BJ (cell line): ENCODE measurements at regions not wholly inside any gene's neighbourhood (a gene's known extent, or its start where the extent isn't known, plus 50 kb on each side); places are given as distances from the start of the nearest gene placed in this dataset.

Experiments used
- CTCF ChIA-PET: fragments of 350-600 bp; formaldehyde crosslinking; extraction: SDS; loops from one replicate; lab custom pipeline; 2021; ENCODE audit warnings: antibody characterized with exemption, inconsistent platforms; lab: Yijun Ruan, JAX
- POLR2A ChIA-PET: fragments of 300-600 bp; sonication (Branson Sonifier 250); formaldehyde crosslinking; extraction: SDS; loops from one replicate; lab custom pipeline; 2021; ENCODE audit warnings: antibody characterized with exemption; lab: Charles Lee
- DNase-seq: peaks from one replicate; pipeline ENCODE4 v3.0.0-alpha.2; 2011; ENCODE audit warnings: low read depth
- H3K27me3 ChIP-seq: 2 replicates; pipeline ENCODE4 v1.6.0; 2011; ENCODE audit warnings: low read length; ENCODE audit not compliant: control insufficient read depth, insufficient read depth
- H3K36me3 ChIP-seq: 2 replicates; pipeline ENCODE4 v1.5.1; 2011; ENCODE audit warnings: low read length; ENCODE audit not compliant: control insufficient read depth, insufficient read depth
- H3K4me3 ChIP-seq: 2 replicates; pipeline ENCODE4 v1.5.1; 2011; ENCODE audit warnings: low read depth, mild to moderate bottlenecking, control low read depth, low read length
- TF ChIP-seq, protein P1 (sequence below): IDR thresholded peaks from 2 replicates; pipeline ENCODE4 v1.5.1; 2011; ENCODE audit warnings: low read depth, mild to moderate bottlenecking, control low read depth, inconsistent platforms, low read length, moderate library complexity; ENCODE audit not compliant: insufficient read depth

DNA sequence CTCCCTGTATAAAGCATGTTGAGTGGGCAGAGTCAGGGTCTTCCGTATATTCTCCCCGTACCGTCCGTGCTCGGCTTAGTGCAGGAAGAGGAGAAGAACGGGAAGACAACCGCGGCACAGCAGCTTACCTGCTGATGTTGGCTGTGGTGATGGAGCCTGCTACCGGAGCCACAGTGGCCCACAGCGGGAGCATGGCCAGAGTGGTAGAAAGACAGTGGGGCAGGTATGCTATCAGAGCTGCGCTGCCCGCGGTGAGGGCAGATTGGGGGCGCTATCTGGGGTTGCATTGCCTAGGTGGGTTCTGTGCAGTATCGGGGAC is 120.7 kb upstream of the VPREB1 start:
- no peak for DNase-seq

DNA sequence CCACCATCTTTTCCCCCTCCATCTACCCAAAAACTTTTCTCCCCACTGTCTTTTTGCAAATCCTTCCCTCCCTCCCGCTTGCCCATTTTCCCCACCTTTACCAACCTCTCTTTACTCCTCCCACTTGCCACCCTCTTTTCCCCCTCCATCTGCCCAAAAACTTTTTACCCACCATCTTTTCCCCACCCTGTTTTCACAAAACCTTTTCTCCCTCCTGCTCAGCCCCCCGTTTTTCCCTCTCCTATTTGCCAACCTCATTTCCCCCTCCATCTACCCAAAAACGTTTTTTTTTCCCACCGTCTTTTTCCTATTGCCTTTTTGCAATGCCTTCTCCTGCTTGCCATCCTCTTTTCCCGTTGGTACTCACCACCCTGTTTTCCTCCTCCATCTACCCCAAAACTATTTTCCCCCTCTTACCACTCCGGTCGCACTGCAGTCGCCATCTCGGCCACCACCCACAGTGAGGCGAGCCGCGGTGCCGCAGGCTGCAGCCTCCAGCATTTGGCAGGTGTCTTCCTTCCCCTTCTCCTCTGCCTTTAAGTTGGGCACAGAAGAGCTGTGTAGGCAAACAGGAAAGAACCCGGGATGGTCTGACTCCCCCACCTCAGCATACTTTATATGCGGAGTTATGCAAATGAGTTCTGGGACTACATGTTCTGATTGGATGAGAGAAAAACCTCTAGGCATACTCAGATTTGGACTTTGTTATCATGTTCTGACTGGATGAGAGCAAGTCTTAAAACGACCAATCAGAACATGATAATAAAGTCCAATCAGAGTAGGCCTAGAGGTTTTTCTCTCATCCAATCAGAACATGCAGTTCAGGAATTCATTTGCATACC is 121.2 kb upstream of the VPREB1 start:
- H3K36me3 ChIP-seq: no peaks in the 10 kb centered on the region
- H3K27me3 ChIP-seq: no peaks in the 10 kb centered on the region
- DNase-seq: no peak
- TF ChIP-seq, protein P1, sequence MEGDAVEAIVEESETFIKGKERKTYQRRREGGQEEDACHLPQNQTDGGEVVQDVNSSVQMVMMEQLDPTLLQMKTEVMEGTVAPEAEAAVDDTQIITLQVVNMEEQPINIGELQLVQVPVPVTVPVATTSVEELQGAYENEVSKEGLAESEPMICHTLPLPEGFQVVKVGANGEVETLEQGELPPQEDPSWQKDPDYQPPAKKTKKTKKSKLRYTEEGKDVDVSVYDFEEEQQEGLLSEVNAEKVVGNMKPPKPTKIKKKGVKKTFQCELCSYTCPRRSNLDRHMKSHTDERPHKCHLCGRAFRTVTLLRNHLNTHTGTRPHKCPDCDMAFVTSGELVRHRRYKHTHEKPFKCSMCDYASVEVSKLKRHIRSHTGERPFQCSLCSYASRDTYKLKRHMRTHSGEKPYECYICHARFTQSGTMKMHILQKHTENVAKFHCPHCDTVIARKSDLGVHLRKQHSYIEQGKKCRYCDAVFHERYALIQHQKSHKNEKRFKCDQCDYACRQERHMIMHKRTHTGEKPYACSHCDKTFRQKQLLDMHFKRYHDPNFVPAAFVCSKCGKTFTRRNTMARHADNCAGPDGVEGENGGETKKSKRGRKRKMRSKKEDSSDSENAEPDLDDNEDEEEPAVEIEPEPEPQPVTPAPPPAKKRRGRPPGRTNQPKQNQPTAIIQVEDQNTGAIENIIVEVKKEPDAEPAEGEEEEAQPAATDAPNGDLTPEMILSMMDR: no peak
- CTCF ChIA-PET: no interaction called here
- POLR2A ChIA-PET: no interaction called here
- H3K4me3 ChIP-seq: no peak overlapping the region

More for the DNA sequence above, 120.7 kb upstream of the VPREB1 start:
- ChIA-PET POLR2A (no interaction called here), CTCF (no interaction called here)
- no peaks in the 10 kb centered on the region for H3K27me3 ChIP-seq
- H3K4me3 ChIP-seq: no peak overlapping the region
- TF ChIP-seq, protein P1: no peak
- H3K36me3 ChIP-seq: no peaks in the 10 kb centered on the region

- Histone ChIP-seq H3K4me3 (no peak overlapping the region), H3K27me3 (no peaks in the 10 kb centered on the region), H3K36me3 (no peaks in the 10 kb centered on the region)
- DNase-seq: no peak
- CTCF ChIA-PET: no interaction called here
- POLR2A ChIA-PET: no interaction called here
- TF ChIP-seq, protein P1: no peak
These were observed 122.1 kb upstream of the VPREB1 start for GRCh38 chr22:22122348-22123117.

- Histone ChIP-seq H3K4me3 (no peak overlapping the region), H3K27me3 (no peaks in the 10 kb centered on the region), H3K36me3 (no peaks in the 10 kb centered on the region)
- POLR2A ChIA-PET: no interaction called here
- no peak for DNase-seq
- CTCF ChIA-PET: interaction anchor here (1.5 kb wide), 1 partner anchor 11 kb away, joined by 4 read pairs; no protein-coding TSS in a partner anchor
- TF ChIP-seq, protein P1: no peak
These were observed 123.1 kb upstream of the VPREB1 start for GRCh38 chr22:22121445-22121844.

DNA sequence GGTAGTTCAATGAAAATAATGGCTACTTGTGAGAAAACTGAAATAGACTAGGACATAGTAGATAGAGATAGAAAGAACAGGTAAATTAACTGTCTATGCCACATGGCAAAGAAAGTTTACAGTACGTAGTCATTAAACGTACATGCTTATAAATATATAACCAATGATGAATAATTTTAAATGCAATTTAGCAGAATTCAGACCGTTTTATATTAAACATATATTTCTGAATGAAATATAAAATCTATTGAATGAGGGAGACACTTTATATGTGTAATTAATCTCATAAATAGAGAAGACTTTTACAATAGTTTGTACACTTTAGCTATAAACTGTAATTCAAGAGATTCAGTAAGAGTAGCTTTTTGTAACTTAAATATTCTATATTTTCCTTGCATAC is 124.4 kb upstream of the VPREB1 start:
- TF ChIP-seq, protein P1: no peak
- Histone ChIP-seq H3K27me3 (no peaks in the 10 kb centered on the region), H3K36me3 (no peaks in the 10 kb centered on the region), H3K4me3 (no peak overlapping the region)
- DNase-seq: no peak
- ChIA-PET CTCF (interaction anchor here (1.5 kb wide), 1 partner anchor 9 kb away, joined by 4 read pairs; no protein-coding TSS in a partner anchor), POLR2A (no interaction called here)
